Parathyroid adenoma (tissue), 2 donors: ENCODE measurements at regions not wholly inside any gene's neighbourhood (a gene's known extent, or its start where the extent isn't known, plus 50 kb on each side); places are given as distances from the start of the nearest gene placed in this dataset.

Experiments used
- H2AFZ ChIP-seq: fragments of 300-600 bp; sonication (generic); one replicate; pipeline ENCODE4 v1.7.0; 2017; ENCODE audit warnings: antibody characterized with exemption, mild to moderate bottlenecking
- H3K27ac ChIP-seq: fragments of 300-600 bp; sonication (generic); one replicate; pipeline ENCODE4 v1.7.0; 2017
- H3K27me3 ChIP-seq: fragments of 300-600 bp; sonication (generic); one replicate; pipeline ENCODE4 v1.7.0; 2017; ENCODE audit warnings: low read length; ENCODE audit not compliant: control insufficient read depth, insufficient read depth
- H3K36me3 ChIP-seq: fragments of 300-600 bp; sonication (generic); one replicate; pipeline ENCODE4 v1.7.0; 2017; ENCODE audit warnings: low read length; ENCODE audit not compliant: control insufficient read depth, insufficient read depth
- H3K4me1 ChIP-seq: fragments of 300-600 bp; sonication (generic); one replicate; pipeline ENCODE4 v1.7.0; 2017; ENCODE audit warnings: control low read depth
- H3K4me2 ChIP-seq: fragments of 300-600 bp; sonication (generic); one replicate; pipeline ENCODE4 v1.7.0; 2017; ENCODE audit warnings: low read length
- H3K4me3 ChIP-seq: fragments of 300-600 bp; sonication (generic); one replicate; pipeline ENCODE4 v1.7.0; 2017; ENCODE audit warnings: low read depth, low read length
- H3K79me2 ChIP-seq: fragments of 300-600 bp; sonication (generic); one replicate; pipeline ENCODE4 v1.7.0; 2017; ENCODE audit warnings: control low read depth
- H3K9ac ChIP-seq: fragments of 300-600 bp; sonication (generic); one replicate; pipeline ENCODE4 v1.7.0; 2017; ENCODE audit warnings: mild to moderate bottlenecking
- H3K9me3 ChIP-seq: fragments of 300-600 bp; sonication (generic); one replicate; pipeline ENCODE4 v1.7.0; 2017; ENCODE audit warnings: low read length; ENCODE audit not compliant: control insufficient read depth
- TF ChIP-seq, protein P1 (sequence below): fragments of 300-600 bp; sonication (generic); IDR thresholded peaks from one replicate; pipeline ENCODE4 v1.7.0; 2017; ENCODE audit warnings: antibody characterized with exemption, mild to moderate bottlenecking
- donor health status: primary hyperparathyroidism.

DNA sequence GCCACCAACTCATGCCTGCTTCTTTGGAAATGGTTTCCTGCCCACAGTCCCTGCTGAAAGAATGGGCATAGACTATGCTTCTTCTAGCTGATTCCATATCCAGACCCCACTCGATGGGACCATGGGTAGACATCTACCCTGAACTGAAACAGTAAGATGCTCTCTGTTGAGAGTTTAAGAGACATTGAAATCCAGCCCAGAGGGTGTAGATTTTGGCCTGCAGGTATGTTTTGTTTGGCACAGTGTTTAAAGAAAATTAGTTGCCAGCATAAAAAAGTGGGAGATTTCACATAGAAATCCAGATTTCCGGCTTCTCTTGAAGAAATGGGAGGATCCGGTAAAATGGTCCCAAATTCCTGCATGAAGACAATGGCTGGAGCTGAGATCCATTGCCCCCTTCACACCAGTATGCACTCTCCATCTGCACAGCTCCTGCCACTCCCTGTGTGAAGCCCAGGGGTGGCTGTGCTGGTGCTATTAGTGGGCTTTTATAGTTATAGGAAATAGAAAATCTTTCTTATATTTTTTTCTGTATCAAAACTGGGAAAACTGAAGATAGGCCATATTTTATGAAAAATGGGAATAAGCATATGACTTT is 218.1 kb downstream of the PTEN start:
- H3K4me1 ChIP-seq, result no peaks in the 10 kb centered on the region
- no peak overlapping the region for H3K4me3 ChIP-seq
- H3K9ac ChIP-seq, result no peak overlapping the region
- no peaks in the 10 kb centered on the region for H3K36me3 ChIP-seq
- TF ChIP-seq, protein P1, sequence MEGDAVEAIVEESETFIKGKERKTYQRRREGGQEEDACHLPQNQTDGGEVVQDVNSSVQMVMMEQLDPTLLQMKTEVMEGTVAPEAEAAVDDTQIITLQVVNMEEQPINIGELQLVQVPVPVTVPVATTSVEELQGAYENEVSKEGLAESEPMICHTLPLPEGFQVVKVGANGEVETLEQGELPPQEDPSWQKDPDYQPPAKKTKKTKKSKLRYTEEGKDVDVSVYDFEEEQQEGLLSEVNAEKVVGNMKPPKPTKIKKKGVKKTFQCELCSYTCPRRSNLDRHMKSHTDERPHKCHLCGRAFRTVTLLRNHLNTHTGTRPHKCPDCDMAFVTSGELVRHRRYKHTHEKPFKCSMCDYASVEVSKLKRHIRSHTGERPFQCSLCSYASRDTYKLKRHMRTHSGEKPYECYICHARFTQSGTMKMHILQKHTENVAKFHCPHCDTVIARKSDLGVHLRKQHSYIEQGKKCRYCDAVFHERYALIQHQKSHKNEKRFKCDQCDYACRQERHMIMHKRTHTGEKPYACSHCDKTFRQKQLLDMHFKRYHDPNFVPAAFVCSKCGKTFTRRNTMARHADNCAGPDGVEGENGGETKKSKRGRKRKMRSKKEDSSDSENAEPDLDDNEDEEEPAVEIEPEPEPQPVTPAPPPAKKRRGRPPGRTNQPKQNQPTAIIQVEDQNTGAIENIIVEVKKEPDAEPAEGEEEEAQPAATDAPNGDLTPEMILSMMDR, result no peak
- H3K27ac ChIP-seq, result no peak overlapping the region
- no peaks in the 10 kb centered on the region for H3K27me3 ChIP-seq
- H2AFZ ChIP-seq, result no peak overlapping the region
- no peak overlapping the region for H3K4me2 ChIP-seq
- no peaks in the 10 kb centered on the region for H3K79me2 ChIP-seq
- H3K9me3 ChIP-seq, result no peaks in the 10 kb centered on the region

DNA sequence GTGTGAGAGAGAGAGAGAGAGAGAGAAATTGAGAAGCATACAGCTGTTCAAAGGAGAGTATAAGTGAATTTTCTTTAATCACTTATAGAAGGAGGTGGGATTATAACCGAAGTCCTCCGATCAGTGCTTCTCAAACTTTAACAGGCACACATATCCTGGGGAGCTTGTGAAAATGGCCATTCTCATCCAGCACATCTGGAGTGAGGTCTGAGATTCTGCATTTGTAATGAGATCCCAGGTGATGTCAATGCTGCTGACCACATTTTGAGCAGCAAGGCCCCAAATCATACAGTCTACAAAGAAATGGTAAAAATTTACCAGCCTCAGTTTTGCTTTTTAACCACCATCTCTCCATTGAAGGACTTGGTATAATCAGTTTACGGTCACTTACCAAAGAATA is 219.0 kb downstream of the PTEN start:
- H2AFZ ChIP-seq, result no peak overlapping the region
- no peak overlapping the region for H3K4me2 ChIP-seq
- no peak overlapping the region for H3K4me3 ChIP-seq
- no peaks in the 10 kb centered on the region for H3K9me3 ChIP-seq
- H3K27me3 ChIP-seq, result no peaks in the 10 kb centered on the region
- H3K36me3 ChIP-seq, result no peaks in the 10 kb centered on the region
- no peak overlapping the region for H3K9ac ChIP-seq
- no peaks in the 10 kb centered on the region for H3K4me1 ChIP-seq
- TF ChIP-seq, protein P1, result no peak
- H3K27ac ChIP-seq, result no peak overlapping the region
- H3K79me2 ChIP-seq, result no peaks in the 10 kb centered on the region

DNA sequence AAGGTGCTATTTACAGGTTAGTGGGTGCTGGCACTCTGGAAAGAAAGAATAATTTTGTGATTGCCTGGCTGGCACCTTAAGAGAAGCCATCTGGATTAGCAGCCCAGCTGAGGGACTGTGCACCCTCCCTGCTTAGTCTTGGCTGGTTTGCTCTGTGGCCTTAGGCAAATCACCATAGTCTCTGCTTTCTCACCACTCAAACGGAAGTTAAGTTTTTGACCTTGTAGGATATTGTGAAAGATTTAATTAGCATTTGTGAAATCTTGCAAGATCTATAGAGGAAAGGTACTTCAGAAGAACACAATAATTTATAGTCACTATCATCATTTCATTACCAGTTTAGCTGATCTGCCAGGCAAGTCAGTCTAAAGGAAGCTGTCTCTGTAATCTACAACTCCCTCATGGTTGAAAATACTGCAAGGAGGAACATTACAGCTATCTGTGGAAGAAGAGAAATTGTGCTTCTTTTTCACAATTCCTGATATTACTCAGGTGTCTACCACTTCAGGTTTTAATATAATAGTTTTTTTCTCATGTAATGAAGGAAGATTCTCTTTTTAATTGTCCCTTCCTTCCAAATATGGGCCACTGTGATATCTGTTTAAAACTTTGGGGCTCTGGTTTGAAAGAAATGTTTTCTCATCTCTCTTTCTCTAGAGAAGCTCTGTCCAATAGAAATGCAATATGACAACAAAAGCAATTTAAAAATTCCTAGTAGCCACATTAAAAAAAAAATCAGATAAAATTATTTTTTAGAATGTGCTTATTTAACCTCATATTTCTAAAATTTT is 219.6 kb downstream of the PTEN start:
- TF ChIP-seq, protein P1, result no peak
- H3K36me3 ChIP-seq, result no peaks in the 10 kb centered on the region
- H3K27ac ChIP-seq, result no peak overlapping the region
- H3K4me3 ChIP-seq, result no peak overlapping the region
- no peaks in the 10 kb centered on the region for H3K79me2 ChIP-seq
- no peak overlapping the region for H3K4me2 ChIP-seq
- no peaks in the 10 kb centered on the region for H3K4me1 ChIP-seq
- H3K27me3 ChIP-seq, result no peaks in the 10 kb centered on the region
- no peaks in the 10 kb centered on the region for H3K9me3 ChIP-seq
- no peak overlapping the region for H3K9ac ChIP-seq
- H2AFZ ChIP-seq, result no peak overlapping the region

DNA sequence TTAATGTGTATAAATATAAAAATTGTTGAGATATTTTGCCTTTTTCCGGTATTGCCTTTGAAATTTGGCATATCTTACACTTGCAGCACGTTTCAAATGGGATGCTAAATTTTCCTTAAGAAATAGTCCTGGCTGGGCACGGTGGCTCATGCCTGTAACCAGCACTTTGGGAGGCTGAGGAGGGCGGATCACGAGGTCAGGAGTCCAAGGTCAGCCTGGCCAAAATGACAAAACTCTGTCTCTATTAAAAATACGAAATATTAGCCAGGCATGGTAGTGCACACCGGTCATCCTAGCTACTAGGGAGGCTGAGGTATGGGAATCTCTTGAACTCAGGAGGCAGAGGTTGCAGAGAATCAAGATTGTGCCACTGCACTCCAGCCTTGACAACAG is 220.2 kb downstream of the PTEN start:
- H3K27me3 ChIP-seq, result no peaks in the 10 kb centered on the region
- no peaks in the 10 kb centered on the region for H3K4me1 ChIP-seq
- H3K4me2 ChIP-seq, result no peak overlapping the region
- no peak overlapping the region for H3K27ac ChIP-seq
- H3K4me3 ChIP-seq, result no peak overlapping the region
- H3K9me3 ChIP-seq, result no peaks in the 10 kb centered on the region
- H3K79me2 ChIP-seq, result no peaks in the 10 kb centered on the region
- TF ChIP-seq, protein P1, result no peak
- H3K36me3 ChIP-seq, result no peaks in the 10 kb centered on the region
- no peak overlapping the region for H3K9ac ChIP-seq
- H2AFZ ChIP-seq, result no peak overlapping the region
